ENCODE measurements at regions not wholly inside any gene's neighbourhood (a gene's known extent, or its start where the extent isn't known, plus 50 kb on each side); places are given as distances from the start of the nearest gene placed in this dataset.
"Not testable (repeated sequence)": the region's sequence is repeated elsewhere in the genome, so short reads cannot be mapped to it uniquely, and the experiment has no call there.

GRCh38 chr1:78753679-78754078 is 104.0 kb downstream of the IFI44 start:
- peaks cover 23% of the 10 kb centered on the region for H3K9me3 Mint-ChIP-seq
- H3K27ac Mint-ChIP-seq (ENCODE audit: low read depth); H3K27me3 Mint-ChIP-seq; H3K4me3 Mint-ChIP-seq; H3K4me1 Mint-ChIP-seq; DNase-seq (ENCODE audit: low spot score in 2 of 2); ATAC-seq (replicated peaks; ENCODE audit: extremely low read depth, poor library complexity, severe bottlenecking); H3K36me3 Mint-ChIP-seq (ENCODE audit: insufficient read depth): not testable (repeated sequence)

- peaks cover 25% of the 10 kb centered on the region for H3K9me3 Mint-ChIP-seq
- no peaks in the 10 kb centered on the region for H3K4me1 Mint-ChIP-seq
- DNase-seq (ENCODE audit: low spot score in 2 of 2) (no peak), ATAC-seq (replicated peaks; ENCODE audit: extremely low read depth, poor library complexity, severe bottlenecking) (no peak)
- H3K36me3 Mint-ChIP-seq (ENCODE audit: insufficient read depth) = no peaks in the 10 kb centered on the region
- no peak overlapping the region for H3K4me3 Mint-ChIP-seq
- H3K27me3 Mint-ChIP-seq = no peaks in the 10 kb centered on the region
- H3K27ac Mint-ChIP-seq (ENCODE audit: low read depth) = no peak overlapping the region
Measured at GRCh38 chr1:78755986-78756385, 106.4 kb downstream of the IFI44 start.

GRCh38 chr1:78758506-78758905 is 108.9 kb downstream of the IFI44 start:
- no peaks in the 10 kb centered on the region for H3K4me1 Mint-ChIP-seq
- no peak overlapping the region for H3K4me3 Mint-ChIP-seq
- H3K9me3 Mint-ChIP-seq = peaks cover 29% of the 10 kb centered on the region

GRCh38 chr1:78759881-78760280 is 110.2 kb downstream of the IFI44 start:
- peaks cover 22% of the 10 kb centered on the region for H3K9me3 Mint-ChIP-seq
- no peak for ATAC-seq (replicated peaks; ENCODE audit: extremely low read depth, poor library complexity, severe bottlenecking)
- H3K4me3 Mint-ChIP-seq = no peak overlapping the region
- H3K27me3 Mint-ChIP-seq = no peaks in the 10 kb centered on the region
- no peak for DNase-seq (ENCODE audit: low spot score in 2 of 2)
- H3K4me1 Mint-ChIP-seq = no peaks in the 10 kb centered on the region
- no peak overlapping the region for H3K27ac Mint-ChIP-seq (ENCODE audit: low read depth)
- no peaks in the 10 kb centered on the region for H3K36me3 Mint-ChIP-seq (ENCODE audit: insufficient read depth)

More at GRCh38 chr1:78758506-78758905, 108.9 kb downstream of the IFI44 start:
- Mint-ChIP-seq H3K36me3 (ENCODE audit: insufficient read depth) (no peaks in the 10 kb centered on the region), H3K27me3 (no peaks in the 10 kb centered on the region), H3K27ac (ENCODE audit: low read depth) (no peak overlapping the region)
- no peak for DNase-seq (ENCODE audit: low spot score in 2 of 2)
- ATAC-seq (replicated peaks; ENCODE audit: extremely low read depth, poor library complexity, severe bottlenecking) = no peak

- no peak for DNase-seq (ENCODE audit: low spot score in 2 of 2)
- Mint-ChIP-seq H3K36me3 (ENCODE audit: insufficient read depth) (no peaks in the 10 kb centered on the region), H3K4me1 (no peaks in the 10 kb centered on the region), H3K27me3 (no peaks in the 10 kb centered on the region), H3K4me3 (no peak overlapping the region), H3K9me3 (peaks cover 18% of the 10 kb centered on the region), H3K27ac (ENCODE audit: low read depth) (no peak overlapping the region)
- no peak for ATAC-seq (replicated peaks; ENCODE audit: extremely low read depth, poor library complexity, severe bottlenecking)
Measured at GRCh38 chr1:78760858-78761257, 111.2 kb downstream of the IFI44 start.

- Mint-ChIP-seq H3K27me3 (no peaks in the 10 kb centered on the region), H3K4me1 (no peaks in the 10 kb centered on the region), H3K9me3 (peaks cover 9% of the 10 kb centered on the region), H3K36me3 (ENCODE audit: insufficient read depth) (no peaks in the 10 kb centered on the region), H3K4me3 (no peak overlapping the region), H3K27ac (ENCODE audit: low read depth) (no peak overlapping the region)
- ATAC-seq (replicated peaks; ENCODE audit: extremely low read depth, poor library complexity, severe bottlenecking) = no peak
- DNase-seq (ENCODE audit: low spot score in 2 of 2) = no peak
Measured at GRCh38 chr1:78762113-78762512, 112.5 kb downstream of the IFI44 start.

GRCh38 chr1:78765489-78765888 is 115.9 kb downstream of the IFI44 start:
- no peaks in the 10 kb centered on the region for H3K4me1 Mint-ChIP-seq
- ATAC-seq (replicated peaks; ENCODE audit: extremely low read depth, poor library complexity, severe bottlenecking) = no peak
- no peaks in the 10 kb centered on the region for H3K27me3 Mint-ChIP-seq
- no peaks in the 10 kb centered on the region for H3K36me3 Mint-ChIP-seq (ENCODE audit: insufficient read depth)
- H3K27ac Mint-ChIP-seq (ENCODE audit: low read depth) = no peak overlapping the region
- no peak overlapping the region for H3K4me3 Mint-ChIP-seq
- DNase-seq (ENCODE audit: low spot score in 2 of 2) = no peak
- H3K9me3 Mint-ChIP-seq = peaks cover 7% of the 10 kb centered on the region

- H3K4me1 Mint-ChIP-seq = no peaks in the 10 kb centered on the region
- no peaks in the 10 kb centered on the region for H3K36me3 Mint-ChIP-seq (ENCODE audit: insufficient read depth)
- peaks cover 14% of the 10 kb centered on the region for H3K9me3 Mint-ChIP-seq
- ATAC-seq (replicated peaks; ENCODE audit: extremely low read depth, poor library complexity, severe bottlenecking) (no peak), DNase-seq (ENCODE audit: low spot score in 2 of 2) (no peak)
- H3K4me3 Mint-ChIP-seq = no peak overlapping the region
- H3K27ac Mint-ChIP-seq (ENCODE audit: low read depth) = no peak overlapping the region
- no peaks in the 10 kb centered on the region for H3K27me3 Mint-ChIP-seq
Measured at GRCh38 chr1:78779831-78780230, 130.2 kb downstream of the IFI44 start.

GRCh38 chr1:78787544-78787943 is 137.9 kb downstream of the IFI44 start:
- Mint-ChIP-seq H3K4me3 (no peak overlapping the region), H3K27ac (ENCODE audit: low read depth) (no peak overlapping the region), H3K9me3 (peaks cover 8% of the 10 kb centered on the region), H3K4me1 (no peaks in the 10 kb centered on the region), H3K36me3 (ENCODE audit: insufficient read depth) (no peaks in the 10 kb centered on the region), H3K27me3 (no peaks in the 10 kb centered on the region)
- DNase-seq (ENCODE audit: low spot score in 2 of 2) (no peak), ATAC-seq (replicated peaks; ENCODE audit: extremely low read depth, poor library complexity, severe bottlenecking) (no peak)

- Mint-ChIP-seq H3K27ac (ENCODE audit: low read depth) (no peak overlapping the region), H3K9me3 (peaks cover 8% of the 10 kb centered on the region), H3K27me3 (no peaks in the 10 kb centered on the region), H3K4me3 (no peak overlapping the region), H3K4me1 (no peaks in the 10 kb centered on the region), H3K36me3 (ENCODE audit: insufficient read depth) (no peaks in the 10 kb centered on the region)
- ATAC-seq (replicated peaks; ENCODE audit: extremely low read depth, poor library complexity, severe bottlenecking) = no peak
- no peak for DNase-seq (ENCODE audit: low spot score in 2 of 2)
Measured at GRCh38 chr1:78790174-78790573, 140.5 kb downstream of the IFI44 start.

GRCh38 chr1:78792756-78793155 is 143.1 kb downstream of the IFI44 start:
- Mint-ChIP-seq H3K4me3 (no peak overlapping the region), H3K27ac (ENCODE audit: low read depth) (no peak overlapping the region), H3K27me3 (no peaks in the 10 kb centered on the region), H3K4me1 (no peaks in the 10 kb centered on the region), H3K9me3 (peaks cover 8% of the 10 kb centered on the region), H3K36me3 (ENCODE audit: insufficient read depth) (no peaks in the 10 kb centered on the region)
- no peak for ATAC-seq (replicated peaks; ENCODE audit: extremely low read depth, poor library complexity, severe bottlenecking)
- DNase-seq (ENCODE audit: low spot score in 2 of 2) = no peak

GRCh38 chr1:78797108-78797781 is 147.6 kb downstream of the IFI44 start:
- Mint-ChIP-seq H3K4me3 (no peak overlapping the region), H3K4me1 (no peaks in the 10 kb centered on the region), H3K36me3 (ENCODE audit: insufficient read depth) (no peaks in the 10 kb centered on the region), H3K27me3 (no peaks in the 10 kb centered on the region), H3K27ac (ENCODE audit: low read depth) (no peak overlapping the region), H3K9me3 (no peaks in the 10 kb centered on the region)
- no peak for ATAC-seq (replicated peaks; ENCODE audit: extremely low read depth, poor library complexity, severe bottlenecking)
- DNase-seq (ENCODE audit: low spot score in 2 of 2) = no peak

- no peak overlapping the region for H3K27ac Mint-ChIP-seq (ENCODE audit: low read depth)
- H3K27me3 Mint-ChIP-seq = no peaks in the 10 kb centered on the region
- ATAC-seq (replicated peaks; ENCODE audit: extremely low read depth, poor library complexity, severe bottlenecking) (no peak), DNase-seq (ENCODE audit: low spot score in 2 of 2) (no peak)
- H3K4me3 Mint-ChIP-seq = no peak overlapping the region
- H3K9me3 Mint-ChIP-seq = no peaks in the 10 kb centered on the region
- H3K36me3 Mint-ChIP-seq (ENCODE audit: insufficient read depth) = no peaks in the 10 kb centered on the region
- H3K4me1 Mint-ChIP-seq = no peaks in the 10 kb centered on the region
Measured at GRCh38 chr1:78799926-78800325, 150.3 kb downstream of the IFI44 start.

All from central memory CD8-positive, alpha-beta T cell (primary cell).